GM12872 (cell line): ENCODE measurements at regions not wholly inside any gene's neighbourhood (a gene's known extent, or its start where the extent isn't known, plus 50 kb on each side); places are given as distances from the start of the nearest gene placed in this dataset.

Experiments
- CTCF ChIP-seq: IDR thresholded peaks from 3 replicates; pipeline ENCODE4 v1.5.1; 2011; ENCODE audit warnings: low read depth, mild to moderate bottlenecking, low read length, moderate library complexity; ENCODE audit not compliant: insufficient read depth

GRCh38 chr1:115452600-115453329 is 114.7 kb upstream of the NGF start:
- no peak for TF ChIP-seq CTCF

DNA sequence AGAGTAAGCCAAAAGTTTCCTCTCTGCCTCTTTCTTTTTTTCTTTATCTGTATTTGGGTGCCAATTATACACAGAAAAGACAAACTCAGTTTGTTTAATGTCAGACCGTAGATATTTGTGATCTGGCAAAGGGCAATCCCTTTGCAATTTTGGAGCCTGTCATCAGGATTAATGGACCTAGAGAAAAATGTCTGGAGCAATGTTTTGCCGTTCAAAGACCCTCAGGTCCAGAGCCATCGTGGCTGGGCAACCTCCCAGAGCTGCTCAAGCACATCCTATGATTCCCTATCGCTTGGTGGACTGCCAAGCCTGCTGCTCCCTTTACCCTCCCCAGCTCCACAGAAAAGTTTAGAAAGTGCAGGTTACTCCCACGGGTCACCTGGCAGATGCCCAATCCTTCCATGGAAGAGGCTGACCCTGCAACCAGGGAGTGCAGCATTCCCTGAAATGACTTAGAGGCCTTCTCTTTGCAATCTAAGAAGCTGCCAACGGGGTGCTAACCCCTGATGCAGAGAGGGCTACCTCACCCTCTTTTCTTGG is 112.5 kb upstream of the NGF start:
- no peak for TF ChIP-seq CTCF

GRCh38 chr1:115448282-115449044 is 110.4 kb upstream of the NGF start:
- TF ChIP-seq CTCF, result no peak

GRCh38 chr1:115447672-115448071 is 109.6 kb upstream of the NGF start:
- no peak for TF ChIP-seq CTCF

GRCh38 chr1:115445090-115445489 is 107.0 kb upstream of the NGF start:
- no peak for TF ChIP-seq CTCF

GRCh38 chr1:115440733-115441132 is 102.7 kb upstream of the NGF start:
- TF ChIP-seq CTCF, result no peak

DNA sequence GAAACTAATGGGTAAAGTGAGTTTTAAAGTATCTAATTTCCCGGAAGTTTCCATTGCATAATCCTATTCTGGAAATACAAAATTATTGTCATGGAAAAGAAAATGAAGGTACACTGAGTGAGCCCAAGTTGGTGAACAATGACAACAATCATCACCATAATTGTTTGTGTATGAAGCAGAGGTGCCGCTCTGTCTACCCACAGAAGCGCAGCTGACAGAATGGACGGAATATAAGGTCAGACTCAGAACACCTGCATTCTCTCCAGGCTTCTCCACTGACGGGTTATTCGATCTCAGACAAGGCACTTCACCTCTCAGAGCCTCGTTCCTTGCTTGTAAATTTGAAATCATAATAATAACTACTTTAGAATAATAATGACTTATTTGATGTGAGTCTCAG is 99.1 kb upstream of the NGF start:
- TF ChIP-seq CTCF, result no peak
